Left ventricle myocardium inferior (tissue), 1 donor: ENCODE measurements at regions not wholly inside any gene's neighbourhood (a gene's known extent, or its start where the extent isn't known, plus 50 kb on each side); places are given as distances from the start of the nearest gene placed in this dataset.

ENCODE experiments used
- DNase-seq: peaks from one replicate; pipeline ENCODE4 v3.0.0-alpha.2; 2020
- H3K27ac ChIP-seq: fragments of 200-600 bp; replicated peaks from 2 replicates; pipeline ENCODE4 v1.8.0; 2021
- H3K27me3 ChIP-seq: fragments of 200-600 bp; 2 replicates; pipeline ENCODE4 v1.8.0; 2021; ENCODE audit warnings: low read depth
- H3K36me3 ChIP-seq: fragments of 200-600 bp; 2 replicates; pipeline ENCODE4 v1.8.0; 2021
- H3K4me1 ChIP-seq: fragments of 200-600 bp; 2 replicates; pipeline ENCODE4 v1.8.0; 2021
- H3K4me3 ChIP-seq: fragments of 200-600 bp; 2 replicates; pipeline ENCODE4 v1.8.0; 2021; ENCODE audit warnings: mild to moderate bottlenecking, moderate library complexity
- H3K9me3 ChIP-seq: fragments of 200-600 bp; replicated peaks from 2 replicates; pipeline ENCODE4 v1.8.0; 2021
- CTCF ChIP-seq: fragments of 200-600 bp; IDR thresholded peaks from 2 replicates; pipeline ENCODE4 v1.8.0; 2021; ENCODE audit warnings: antibody characterized with exemption, mild to moderate bottlenecking, borderline replicate concordance
- intact Hi-C: fragments of 100-400 bp; cut with micrococcal nuclease; formaldehyde crosslinking; loops from one replicate; pipeline ENCODE4 v1.11.0; 2022
- donor health status: DM: no; HTN: yes; CAD: no; lungs with severe emphysema.

GRCh38 chr5:5586721-5587120, 164.2 kb downstream of the ICE1 start:
- intact Hi-C loops, result no loop called here

GRCh38 chr5:5585751-5586341, 163.4 kb downstream of the ICE1 start:
- intact Hi-C loops, result no loop called here
- Histone ChIP-seq H3K4me1 (no peaks in the 10 kb centered on the region), H3K4me3 (no peak overlapping the region), H3K27ac (no peak overlapping the region), H3K9me3 (no peaks in the 10 kb centered on the region), H3K36me3 (no peaks in the 10 kb centered on the region), H3K27me3 (no peaks in the 10 kb centered on the region)
- no peak for TF ChIP-seq CTCF
- no peak for DNase-seq

More at GRCh38 chr5:5586721-5587120, 164.2 kb downstream of the ICE1 start:
- no peak for DNase-seq
- Histone ChIP-seq H3K27ac (no peak overlapping the region), H3K4me1 (no peaks in the 10 kb centered on the region), H3K36me3 (no peaks in the 10 kb centered on the region), H3K9me3 (no peaks in the 10 kb centered on the region), H3K27me3 (no peaks in the 10 kb centered on the region), H3K4me3 (no peak overlapping the region)
- no peak for TF ChIP-seq CTCF

GRCh38 chr5:5584751-5585150, 162.3 kb downstream of the ICE1 start:
- no peaks in the 10 kb centered on the region for H3K9me3 ChIP-seq
- no peaks in the 10 kb centered on the region for H3K4me1 ChIP-seq
- TF ChIP-seq CTCF, result no peak
- H3K27ac ChIP-seq, result no peak overlapping the region
- H3K27me3 ChIP-seq, result no peaks in the 10 kb centered on the region
- no peak for DNase-seq
- no peak overlapping the region for H3K4me3 ChIP-seq
- no peaks in the 10 kb centered on the region for H3K36me3 ChIP-seq
- intact Hi-C loops, result no loop called here

GRCh38 chr5:5584236-5584745, 161.8 kb downstream of the ICE1 start:
- no peak for DNase-seq
- no peak for TF ChIP-seq CTCF
- Histone ChIP-seq H3K27ac (no peak overlapping the region), H3K36me3 (no peaks in the 10 kb centered on the region), H3K4me1 (no peaks in the 10 kb centered on the region), H3K9me3 (no peaks in the 10 kb centered on the region), H3K27me3 (no peaks in the 10 kb centered on the region), H3K4me3 (no peak overlapping the region)
- intact Hi-C loops, result no loop called here

GRCh38 chr5:5583832-5584231, 161.4 kb downstream of the ICE1 start:
- H3K27ac ChIP-seq, result no peak overlapping the region
- TF ChIP-seq CTCF, result no peak
- no peaks in the 10 kb centered on the region for H3K4me1 ChIP-seq
- no peak overlapping the region for H3K4me3 ChIP-seq
- intact Hi-C loops, result no loop called here
- H3K9me3 ChIP-seq, result no peaks in the 10 kb centered on the region
- no peaks in the 10 kb centered on the region for H3K36me3 ChIP-seq
- DNase-seq, result no peak
- no peaks in the 10 kb centered on the region for H3K27me3 ChIP-seq
